Mesodermal cell (in vitro differentiated cells): ENCODE measurements at regions not wholly inside any gene's neighbourhood (a gene's known extent, or its start where the extent isn't known, plus 50 kb on each side); places are given as distances from the start of the nearest gene placed in this dataset.
"Not testable (repeated sequence)": the region's sequence is repeated elsewhere in the genome, so short reads cannot be mapped to it uniquely, and the experiment has no call there.

Source experiments
- H3K27ac ChIP-seq: 2 replicates; pipeline ENCODE4 v1.7.0; 2013; ENCODE audit warnings: mild to moderate bottlenecking, low read depth, low read length, moderate library complexity; ENCODE audit not compliant: severe bottlenecking
- H3K36me3 ChIP-seq: 2 replicates; pipeline ENCODE4 v1.7.1; 2013; ENCODE audit warnings: mild to moderate bottlenecking, low read length, moderate library complexity; ENCODE audit not compliant: control insufficient read depth, insufficient read depth
- H3K4me1 ChIP-seq: one replicate; pipeline ENCODE4 v1.7.1; 2013; ENCODE audit warnings: mild to moderate bottlenecking, low read length; ENCODE audit not compliant: insufficient read depth, control insufficient read depth, poor library complexity, severe bottlenecking
- H3K4me3 ChIP-seq: 2 replicates; pipeline ENCODE4 v1.7.0; 2013; ENCODE audit warnings: low read length, control low read depth, mild to moderate bottlenecking; ENCODE audit not compliant: insufficient read depth, poor library complexity, severe bottlenecking; ENCODE audit errors: extremely low read depth
- H3K9me3 ChIP-seq: 2 replicates; pipeline ENCODE4 v1.7.1; 2013; ENCODE audit warnings: mild to moderate bottlenecking, low read length, moderate library complexity; ENCODE audit not compliant: control insufficient read depth
- WGBS, 2 experiments: methylation state at CpG; one replicate each; pipeline ENCODE4 v1.1.5; 2013; ENCODE audit warnings: missing lambda C conversion rate in 2 of 2; ENCODE audit not compliant: insufficient coverage in 2 of 2; 5-methylcytosine and 5-hydroxymethylcytosine counted together

DNA sequence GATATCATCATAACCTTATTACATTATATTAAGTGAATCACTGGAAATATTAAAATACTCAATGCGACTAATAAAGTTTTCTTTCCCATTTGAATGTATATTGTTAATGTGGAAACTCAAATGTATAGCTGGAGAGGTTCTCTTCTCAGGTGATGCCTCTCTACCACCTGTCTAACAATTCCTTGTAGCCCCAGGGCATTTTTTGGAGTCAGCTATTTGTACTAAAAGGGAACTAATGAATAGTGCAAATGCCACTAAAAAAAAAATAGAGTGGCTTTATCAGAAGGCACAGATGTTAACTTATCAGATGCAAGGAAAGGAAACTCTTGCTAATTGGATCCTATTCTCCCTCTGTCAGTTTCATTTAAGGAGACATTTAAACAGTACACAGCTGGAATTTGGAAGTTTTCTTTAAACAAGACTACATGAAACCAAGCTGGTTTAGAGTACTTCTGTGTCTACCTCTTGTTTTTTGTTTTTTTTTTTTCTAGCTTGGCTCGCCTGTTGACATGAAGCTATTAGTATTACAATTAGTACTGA lies 897.0 kb upstream of the SLC35B3 start:
- H3K4me1 ChIP-seq: no peaks in the 10 kb centered on the region
- no peaks in the 10 kb centered on the region for H3K9me3 ChIP-seq
- H3K4me3 ChIP-seq: no peak overlapping the region
- no peaks in the 10 kb centered on the region for H3K36me3 ChIP-seq
- WGBS, 2 experiments: no CpG with 5 or more reads among the region's 2 CpGs
- H3K27ac ChIP-seq: no peak overlapping the region

DNA sequence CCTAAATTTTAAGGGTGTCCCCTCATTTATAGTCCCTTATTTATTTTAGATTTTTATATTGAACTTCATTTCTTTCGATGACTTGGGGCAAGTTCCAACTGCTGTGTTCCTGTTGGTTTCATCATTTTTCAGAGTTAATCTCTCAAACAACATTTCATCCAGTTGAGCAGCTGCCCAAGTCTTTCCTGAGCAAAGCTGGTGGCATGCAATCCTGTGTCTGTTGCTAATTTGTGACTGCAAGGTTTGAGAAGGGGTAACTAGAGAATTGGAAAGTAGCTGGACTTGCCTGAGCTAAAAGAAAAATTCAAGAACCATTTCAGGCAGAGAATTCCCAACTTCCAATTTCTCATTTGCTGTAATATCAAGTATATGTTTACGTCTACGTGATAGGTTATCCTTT lies 881.5 kb upstream of the SLC35B3 start:
- H3K4me3 ChIP-seq: no peak overlapping the region
- no peaks in the 10 kb centered on the region for H3K36me3 ChIP-seq
- no peaks in the 10 kb centered on the region for H3K9me3 ChIP-seq
- H3K4me1 ChIP-seq: no peaks in the 10 kb centered on the region
- WGBS, 2 experiments: 100% methylated on average over 2 of the region's 3 CpGs; no CpG with 5 or more reads in 1 of the 2 experiments
- no peak overlapping the region for H3K27ac ChIP-seq

DNA sequence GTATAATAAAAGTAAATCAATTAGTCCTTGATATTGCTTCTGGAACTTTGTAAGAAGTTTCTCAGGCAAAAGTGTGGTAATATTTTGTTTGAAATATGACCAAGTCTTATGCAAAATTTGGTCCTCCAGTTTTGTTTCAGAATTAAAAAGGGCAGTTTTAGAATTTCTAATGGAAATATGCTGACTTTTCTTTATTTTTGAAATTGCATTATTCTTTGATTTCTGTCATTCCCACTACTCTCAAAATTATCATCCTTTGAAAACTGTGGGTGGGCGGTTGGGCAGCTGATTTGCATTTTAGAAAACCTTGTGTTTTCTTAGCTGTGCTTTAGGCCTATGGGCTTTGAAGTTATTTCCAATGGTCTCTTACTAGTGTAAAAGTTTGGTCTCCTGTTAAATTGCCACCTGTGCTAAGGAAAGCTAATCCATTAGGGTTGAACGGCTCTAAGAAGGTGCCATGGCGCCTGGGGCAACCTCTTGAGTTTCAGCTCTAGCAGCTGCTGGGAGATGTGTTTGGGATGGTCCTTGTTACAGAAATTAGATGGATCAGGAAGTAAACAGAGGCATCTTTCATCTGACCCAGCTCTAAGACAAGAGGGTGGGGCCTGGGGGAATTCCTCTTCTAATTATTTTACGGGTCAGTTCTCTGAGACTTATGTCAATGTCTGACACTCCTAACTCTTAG lies 880.8 kb upstream of the SLC35B3 start:
- Histone ChIP-seq H3K4me3 (no peak overlapping the region), H3K9me3 (no peaks in the 10 kb centered on the region)
- 83 to 86% methylated on average over 1 to 2 of the region's 4 CpGs for WGBS, 2 experiments

GRCh38 chr6:9308284-9308683 lies 872.9 kb upstream of the SLC35B3 start:
- 70% methylated on average over 2 of the region's 4 CpGs; no CpG with 5 or more reads in 1 of the 2 experiments for WGBS, 2 experiments
- Histone ChIP-seq H3K4me1 (no peaks in the 10 kb centered on the region), H3K27ac (no peak overlapping the region), H3K36me3 (no peaks in the 10 kb centered on the region), H3K9me3 (no peaks in the 10 kb centered on the region), H3K4me3 (no peak overlapping the region)

More for the DNA sequence above, 880.8 kb upstream of the SLC35B3 start:
- H3K4me1 ChIP-seq: no peaks in the 10 kb centered on the region
- no peak overlapping the region for H3K27ac ChIP-seq
- no peaks in the 10 kb centered on the region for H3K36me3 ChIP-seq

DNA sequence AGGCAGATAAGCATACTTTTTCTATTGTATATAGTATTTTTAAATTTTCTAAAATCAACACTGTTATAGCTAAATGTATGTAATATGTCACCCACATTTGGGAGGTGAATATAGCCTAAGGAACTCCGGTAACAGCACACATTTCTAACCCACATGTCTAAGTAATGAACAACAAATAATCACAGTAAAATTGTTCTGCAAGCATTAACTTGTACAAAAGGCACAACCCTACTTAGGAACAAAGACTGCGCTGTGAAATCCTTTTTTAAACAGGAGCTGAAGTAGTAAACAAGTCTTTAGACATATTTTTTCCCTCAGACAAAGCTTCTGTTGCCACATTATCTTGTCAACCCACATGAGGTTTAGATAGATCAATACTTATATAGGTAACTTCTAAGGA lies 872.4 kb upstream of the SLC35B3 start:
- no CpG with 5 or more reads among the region's 2 CpGs for WGBS, 2 experiments

GRCh38 chr6:9307187-9307586 lies 871.8 kb upstream of the SLC35B3 start:
- Histone ChIP-seq H3K27ac (no peak overlapping the region), H3K4me1 (no peaks in the 10 kb centered on the region), H3K36me3 (no peaks in the 10 kb centered on the region), H3K9me3 (no peaks in the 10 kb centered on the region), H3K4me3 (no peak overlapping the region)
- WGBS, 2 experiments: no CpG with 5 or more reads among the region's 3 CpGs

More for the DNA sequence above, 872.4 kb upstream of the SLC35B3 start:
- Histone ChIP-seq H3K4me3 (no peak overlapping the region), H3K27ac (no peak overlapping the region), H3K9me3 (no peaks in the 10 kb centered on the region), H3K4me1 (no peaks in the 10 kb centered on the region), H3K36me3 (no peaks in the 10 kb centered on the region)

DNA sequence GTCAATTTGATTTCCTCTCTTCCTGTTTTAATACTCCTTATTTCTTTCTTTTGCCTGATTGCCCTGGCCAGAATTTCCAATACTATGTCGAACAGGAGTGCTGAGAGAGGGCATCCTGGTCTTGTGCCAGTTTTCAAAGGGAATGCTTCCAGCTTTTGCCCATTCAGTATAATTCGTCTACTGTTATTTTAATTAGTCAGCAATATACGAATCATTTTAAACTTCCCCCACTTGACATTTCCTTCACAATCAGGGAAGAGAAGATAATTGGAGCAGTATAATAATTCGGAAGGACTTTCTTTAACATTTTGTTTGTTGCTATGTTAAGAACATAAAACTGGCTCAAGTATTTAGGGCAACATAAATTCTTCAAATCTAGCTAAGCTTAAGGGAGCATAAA lies 860.3 kb upstream of the SLC35B3 start:
- Histone ChIP-seq H3K4me1 (no peaks in the 10 kb centered on the region), H3K9me3 (no peaks in the 10 kb centered on the region), H3K36me3 (no peaks in the 10 kb centered on the region), H3K4me3 (no peak overlapping the region), H3K27ac (no peak overlapping the region)
- 80 to 92% methylated on average over 1 to 2 of the region's 4 CpGs for WGBS, 2 experiments

GRCh38 chr6:9292975-9293374 lies 857.6 kb upstream of the SLC35B3 start:
- Histone ChIP-seq H3K27ac (no peak overlapping the region), H3K36me3 (no peaks in the 10 kb centered on the region), H3K4me3 (no peak overlapping the region), H3K4me1 (no peaks in the 10 kb centered on the region), H3K9me3 (no peaks in the 10 kb centered on the region)
- WGBS, 2 experiments: 70 to 80% methylated on average over 1 to 2 of the region's 3 CpGs

- WGBS, 2 experiments: 92 to 98% methylated on average over 9 to 10 of the region's 32 CpGs
- H3K27ac ChIP-seq: not testable (repeated sequence)
These were observed 855.0 kb upstream of the SLC35B3 start for GRCh38 chr6:9290342-9290741.

GRCh38 chr6:9272671-9273070 lies 837.3 kb upstream of the SLC35B3 start:
- no peak overlapping the region for H3K4me3 ChIP-seq
- H3K36me3 ChIP-seq: no peaks in the 10 kb centered on the region
- no peak overlapping the region for H3K27ac ChIP-seq
- H3K9me3 ChIP-seq: peaks cover 3% of the 10 kb centered on the region
- no peaks in the 10 kb centered on the region for H3K4me1 ChIP-seq

More at GRCh38 chr6:9290342-9290741, 855.0 kb upstream of the SLC35B3 start:
- not testable (repeated sequence) for H3K4me3 ChIP-seq, H3K4me1 ChIP-seq, H3K9me3 ChIP-seq, H3K36me3 ChIP-seq

DNA sequence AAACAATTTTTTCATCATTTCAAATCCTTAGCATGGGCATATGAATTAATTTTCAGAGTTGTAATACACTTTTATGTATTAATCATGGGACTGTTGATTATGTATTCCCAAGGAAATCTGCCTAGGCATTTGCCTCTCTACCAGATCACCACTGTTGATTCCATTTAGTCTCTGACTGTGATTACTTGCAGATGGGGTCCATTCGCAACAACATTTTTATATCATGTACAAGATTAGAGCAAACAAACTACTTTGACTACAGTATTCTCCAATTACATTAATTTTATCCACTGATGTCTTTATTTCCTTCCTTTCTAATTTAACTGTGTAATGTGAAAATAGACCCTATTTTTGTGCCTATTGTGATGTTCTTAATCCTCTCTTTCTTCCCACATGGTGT lies 831.4 kb upstream of the SLC35B3 start:
- H3K4me1 ChIP-seq: no peaks in the 10 kb centered on the region
- no peaks in the 10 kb centered on the region for H3K9me3 ChIP-seq
- H3K27ac ChIP-seq: no peak overlapping the region
- no peak overlapping the region for H3K4me3 ChIP-seq
- 67 to 100% methylated on average over 1 of the region's 1 CpG for WGBS, 2 experiments
- H3K36me3 ChIP-seq: no peaks in the 10 kb centered on the region
